H1 (cell line): ENCODE measurements at regions not wholly inside any gene's neighbourhood (a gene's known extent, or its start where the extent isn't known, plus 50 kb on each side); places are given as distances from the start of the nearest gene placed in this dataset.

Source experiments
- CTCF ChIA-PET: fragments of 300-600 bp; sonication (Branson Sonifier 250); formaldehyde crosslinking; loops from one replicate; lab custom pipeline; 2021; ENCODE audit not compliant: partially characterized antibody; lab: Charles Lee
- POLR2A ChIA-PET: fragments of 300-600 bp; sonication (Branson Sonifier 250); formaldehyde crosslinking; loops from one replicate; lab custom pipeline; 2021; ENCODE audit warnings: inconsistent platforms; ENCODE audit not compliant: partially characterized antibody; lab: Charles Lee
- DNase-seq, 2 experiments: peaks; one replicate each; pipeline versions ENCODE4 v3.0.0 to v3.0.0-alpha.2; 2010 to 2022; ENCODE audit warnings: low spot score in 2 of 2, low read depth in 1 of 2, mixed read lengths in 1 of 2
- FAIRE-seq: peaks from 2 replicates; lab custom pipeline; 2011; peaks lifted over from hg19 to GRCh38; lab: Jason Lieb, UNC
- H2AFZ ChIP-seq: 2 replicates; pipeline ENCODE4 v1.8.1; 2012; ENCODE audit warnings: low read length, inconsistent platforms
- H2AK5ac ChIP-seq: 2 replicates; pipeline ENCODE4 v1.6.1; 2013; ENCODE audit warnings: low read depth, low read length
- H2BK120ac ChIP-seq: replicated peaks from 2 replicates; pipeline ENCODE3; 2013; ENCODE audit warnings: low read depth, low read length, inconsistent platforms
- H2BK12ac ChIP-seq: 2 replicates; pipeline ENCODE4 v1.6.1; 2013; ENCODE audit warnings: low read depth, low read length
- H2BK15ac ChIP-seq: 2 replicates; pipeline ENCODE4 v1.6.1; 2013; ENCODE audit warnings: low read length
- H2BK20ac ChIP-seq: 2 replicates; pipeline ENCODE4 v1.6.1; 2013; ENCODE audit warnings: low read length
- H2BK5ac ChIP-seq: 2 replicates; pipeline ENCODE4 v1.6.1; 2013; ENCODE audit warnings: low read depth, low read length
- H3K14ac ChIP-seq: 2 replicates; pipeline ENCODE4 v1.6.1; 2013; ENCODE audit warnings: inconsistent platforms; ENCODE audit not compliant: insufficient read length
- H3K18ac ChIP-seq: 2 replicates; pipeline ENCODE4 v1.6.1; 2013; ENCODE audit warnings: low read length; ENCODE audit errors: extremely low read depth
- H3K23ac ChIP-seq: 2 replicates; pipeline ENCODE4 v1.6.1; 2013; ENCODE audit warnings: inconsistent platforms; ENCODE audit not compliant: insufficient read length
- H3K23me2 ChIP-seq: 2 replicates; pipeline ENCODE4 v1.6.1; 2013; ENCODE audit warnings: low read depth, low read length
- H3K27ac ChIP-seq: 2 replicates; pipeline ENCODE4 v1.6.1; 2011; ENCODE audit warnings: low read depth, low read length, inconsistent platforms
- H3K27me3 ChIP-seq, 4 experiments: replicated peaks in 1 of 4; 1 replicate in 1 of 4; 2 replicates in 3 of 4; pipeline versions ENCODE4 v1.6.1 to v1.8.1; 2011 to 2013; ENCODE audit warnings: low read length in 3 of 4, mild to moderate bottlenecking in 3 of 4, inconsistent platforms in 2 of 4, mixed read lengths in 2 of 4, moderate library complexity in 1 of 4; ENCODE audit not compliant: control insufficient read depth in 3 of 4, insufficient read depth in 3 of 4; ENCODE audit errors: extremely low read depth in 1 of 4
- H3K36me3 ChIP-seq, 4 experiments: 2 replicates each; pipeline versions ENCODE4 v1.6.1 to v1.8.1; 2011 to 2013; ENCODE audit warnings: mild to moderate bottlenecking in 4 of 4, low read length in 3 of 4, moderate library complexity in 2 of 4, control low read depth in 1 of 4, inconsistent platforms in 1 of 4; ENCODE audit not compliant: insufficient read depth in 4 of 4, control insufficient read depth in 2 of 4
- H3K4ac ChIP-seq: replicated peaks from 2 replicates; pipeline ENCODE3; 2013; ENCODE audit warnings: low read length, low read depth, mixed read lengths, inconsistent platforms; ENCODE audit not compliant: insufficient read length
- H3K4me1 ChIP-seq, 4 experiments: replicated peaks in 1 of 4; 1 replicate in 1 of 4; 2 replicates in 3 of 4; pipeline versions ENCODE4 v1.6.1 to v1.8.1; 2011 to 2013; ENCODE audit warnings: low read length in 3 of 4, inconsistent platforms in 2 of 4, mixed read lengths in 1 of 4; ENCODE audit not compliant: insufficient read depth in 4 of 4, control insufficient read depth in 3 of 4
- H3K4me2 ChIP-seq, 2 experiments: 2 replicates each; pipeline versions ENCODE4 v1.6.1 to v1.8.1; 2011 to 2013; ENCODE audit warnings: low read depth in 2 of 2, low read length in 2 of 2, control low read depth in 1 of 2, inconsistent platforms in 1 of 2, mild to moderate bottlenecking in 1 of 2; ENCODE audit not compliant: insufficient read depth in 1 of 2
- H3K4me3 ChIP-seq, 4 experiments: fragments of 200-600, 300-600 bp in 1 of 4; sonication (generic), shearing (Covaris generic), sonication (Bioruptor Twin) in 1 of 4; 2 replicates each; pipeline versions ENCODE4 v1.5.1 to v1.8.1; 2011 to 2016; ENCODE audit warnings: low read length in 4 of 4, low read depth in 3 of 4, control low read depth in 2 of 4, inconsistent platforms in 2 of 4, mild to moderate bottlenecking in 2 of 4, mixed read lengths in 1 of 4, moderate library complexity in 1 of 4; ENCODE audit not compliant: insufficient read depth in 2 of 4; ENCODE audit errors: extremely low read depth in 1 of 4
- H3K56ac ChIP-seq: replicated peaks from 2 replicates; pipeline ENCODE3; 2013; ENCODE audit warnings: low read depth, mild to moderate bottlenecking, mixed read lengths, low read length, inconsistent platforms; ENCODE audit not compliant: insufficient read length
- H3K79me1 ChIP-seq: 2 replicates; pipeline ENCODE4 v1.6.1; 2013; ENCODE audit warnings: low read depth, low read length, control low read depth
- H3K79me2 ChIP-seq, 2 experiments: 2 replicates each; pipeline versions ENCODE4 v1.6.1 to v1.8.1; 2012 to 2013; ENCODE audit warnings: low read length in 2 of 2, mild to moderate bottlenecking in 2 of 2, inconsistent platforms in 1 of 2; ENCODE audit not compliant: insufficient read depth in 2 of 2, control insufficient read depth in 1 of 2
- H3K9ac ChIP-seq, 4 experiments: replicated peaks in 1 of 4; 1 replicate in 1 of 4; 2 replicates in 3 of 4; pipeline versions ENCODE4 v1.6.1 to v1.8.1; 2011 to 2013; ENCODE audit warnings: low read depth in 3 of 4, low read length in 3 of 4, control low read depth in 2 of 4, mild to moderate bottlenecking in 2 of 4, moderate library complexity in 2 of 4, inconsistent platforms in 1 of 4; ENCODE audit errors: extremely low read depth in 1 of 4
- H3K9me3 ChIP-seq, 2 experiments: 2 replicates each; pipeline versions ENCODE4 v1.6.1 to v1.8.1; 2012 to 2013; ENCODE audit warnings: mild to moderate bottlenecking in 2 of 2, moderate library complexity in 2 of 2, control low read depth in 1 of 2, inconsistent platforms in 1 of 2, low read depth in 1 of 2, low read length in 1 of 2, mixed read lengths in 1 of 2; ENCODE audit not compliant: insufficient read depth in 2 of 2
- H4K20me1 ChIP-seq, 2 experiments: replicated peaks in 1 of 2; 2 replicates each; pipeline versions ENCODE3 to v1.8.1; 2011 to 2013; ENCODE audit warnings: inconsistent platforms in 2 of 2, low read length in 2 of 2, mild to moderate bottlenecking in 1 of 2; ENCODE audit not compliant: insufficient read depth in 2 of 2, control insufficient read depth in 1 of 2
- H4K5ac ChIP-seq: 2 replicates; pipeline ENCODE4 v1.6.1; 2013; ENCODE audit warnings: low read length, low read depth, mixed read lengths, inconsistent platforms; ENCODE audit not compliant: insufficient read length
- H4K8ac ChIP-seq: 2 replicates; pipeline ENCODE4 v1.8.0; 2013; ENCODE audit warnings: mild to moderate bottlenecking, moderate library complexity, low read length, inconsistent platforms; ENCODE audit not compliant: insufficient read depth; ENCODE audit errors: extremely low read depth
- H4K91ac ChIP-seq: replicated peaks from 2 replicates; pipeline ENCODE3; 2013; ENCODE audit warnings: low read length, mixed read lengths, inconsistent platforms; ENCODE audit not compliant: insufficient read length
- CEBPB ChIP-seq: IDR thresholded peaks from 2 replicates; pipeline ENCODE4 v1.6.1; 2012; ENCODE audit warnings: low read depth, low read length
- EGR1 ChIP-seq: IDR thresholded peaks from 2 replicates; pipeline ENCODE4 v1.6.1; 2011; ENCODE audit warnings: low read depth, low read length, borderline replicate concordance
- EZH2 ChIP-seq: fragments of 200-600 bp; sonication (generic); IDR thresholded peaks from 2 replicates; pipeline ENCODE4 v1.7.1; 2012; ENCODE audit warnings: low read depth, mild to moderate bottlenecking, moderate library complexity, low read length, inconsistent platforms; ENCODE audit not compliant: severe bottlenecking
- RAD21 ChIP-seq, 2 experiments: IDR thresholded peaks in 1 of 2; conservative IDR thresholded peaks in 1 of 2; 2 replicates each; pipeline ENCODE4 v1.6.1; 2011; ENCODE audit warnings: low read depth in 2 of 2, low read length in 2 of 2, improper control_type of control experiment in 1 of 2, inconsistent platforms in 1 of 2, mild to moderate bottlenecking in 1 of 2, moderate library complexity in 1 of 2
- SIX5 ChIP-seq: IDR thresholded peaks from 2 replicates; pipeline ENCODE4 v1.6.1; 2011; ENCODE audit warnings: mild to moderate bottlenecking, low read depth, low read length
- SP4 ChIP-seq: IDR thresholded peaks from 2 replicates; pipeline ENCODE4 v1.6.1; 2012; ENCODE audit warnings: low read length, inconsistent platforms
- WGBS, 2 experiments: shearing (Covaris generic) in 1 of 2; methylation state at CpG; one replicate each; pipeline versions ENCODE4 v1.1.6 to v1.1.7; 2013 to 2015; ENCODE audit warnings: low lambda C conversion rate in 2 of 2, mixed read lengths in 2 of 2, inconsistent platforms in 1 of 2, low coverage in 1 of 2, missing lambda C conversion rate in 1 of 2; ENCODE audit not compliant: insufficient replicate concordance in 2 of 2, insufficient coverage in 1 of 2, insufficient read length in 1 of 2; ENCODE audit errors: extremely low coverage in 1 of 2, missing lambda C conversion rate in 1 of 2; 5-methylcytosine and 5-hydroxymethylcytosine counted together

- H4K8ac ChIP-seq = no peak overlapping the region
- H3K14ac ChIP-seq = no peak overlapping the region
- no peaks in the 10 kb centered on the region for H3K79me2 ChIP-seq
- no peak overlapping the region for H3K18ac ChIP-seq
- no peak overlapping the region for H3K4me2 ChIP-seq
- H3K4me3 ChIP-seq = no peak overlapping the region
- 85% methylated on average over 2 of the region's 2 CpGs; no CpG with 5 or more reads in 1 of the 2 experiments for WGBS, 2 experiments
- H3K27me3 ChIP-seq = no peaks in the 10 kb centered on the region
- H3K27ac ChIP-seq = no peak overlapping the region
- no peaks in the 10 kb centered on the region for H4K20me1 ChIP-seq
- no peak overlapping the region for H2AFZ ChIP-seq
- H3K56ac ChIP-seq = no peak overlapping the region
- TF ChIP-seq CEBPB = no peak
- no peak for TF ChIP-seq SIX5
- TF ChIP-seq EZH2 = no peak
- no peak for TF ChIP-seq RAD21 (IDR thresholded peaks at IDR 0.05 in 1 of 2, conservative IDR thresholded peaks at IDR 0.05 in 1 of 2; ENCODE audit: low read depth in 2 of 2, low read length in 2 of 2)
- TF ChIP-seq EGR1 = no peak
- no peak for TF ChIP-seq SP4
- TF ChIP-seq, all 59 proteins: peak for 0
- no peak overlapping the region for H2BK120ac ChIP-seq
- FAIRE-seq = no peak
- no peak overlapping the region for H4K5ac ChIP-seq
- no peaks in the 10 kb centered on the region for H3K23me2 ChIP-seq
- no peak overlapping the region for H2BK20ac ChIP-seq
- no peak overlapping the region for H2BK5ac ChIP-seq
- CTCF ChIA-PET = interaction anchor here (0.6 to 8.3 kb wide), 9 partner anchors 9 to 199 kb away, joined by 3 to 72 read pairs (median 4); no protein-coding TSS in a partner anchor
- peaks cover 0 to 2% (median 0%) of the 10 kb centered on the region in 4 experiments; a peak in 2 of 7 replicates for H3K4me1 ChIP-seq
- no peak overlapping the region for H2BK12ac ChIP-seq
- no peak overlapping the region for H3K4ac ChIP-seq
- H3K23ac ChIP-seq = no peak overlapping the region
- H2BK15ac ChIP-seq = no peak overlapping the region
- H3K9ac ChIP-seq = no peak overlapping the region
- no peak for DNase-seq
- H2AK5ac ChIP-seq = no peak overlapping the region
- H4K91ac ChIP-seq = no peak overlapping the region
- H3K9me3 ChIP-seq = no peaks in the 10 kb centered on the region
- no peaks in the 10 kb centered on the region for H3K36me3 ChIP-seq
- POLR2A ChIA-PET = no interaction called here
- H3K79me1 ChIP-seq = no peaks in the 10 kb centered on the region
Observed at GRCh38 chr5:36492984-36493654, 113.3 kb upstream of the SLC1A3 start.
